Left renal cortex interstitium (tissue), 4 donors: ENCODE measurements at regions not wholly inside any gene's neighbourhood (a gene's known extent, or its start where the extent isn't known, plus 50 kb on each side); places are given as distances from the start of the nearest gene placed in this dataset.

Source experiments
- DNase-seq, 4 donors: peaks; one replicate each; pipeline ENCODE4 v3.0.0-alpha.2; 2013; ENCODE audit warnings: low read depth in 4 of 4, low spot score in 2 of 4, missing footprints in 1 of 4

- DNase-seq = no peak
Observed at GRCh38 chr3:31402117-31402516, 130.6 kb upstream of the STT3B start.

GRCh38 chr3:31403197-31403596 is 129.5 kb upstream of the STT3B start:
- DNase-seq = no peak

GRCh38 chr3:31404871-31405270 is 127.9 kb upstream of the STT3B start:
- DNase-seq = no peak

- DNase-seq = no peak
Observed at GRCh38 chr3:31405515-31405914, 127.2 kb upstream of the STT3B start.

- no peak for DNase-seq
Observed at GRCh38 chr3:31406896-31407295, 125.8 kb upstream of the STT3B start.

GRCh38 chr3:31407665-31408064 is 125.1 kb upstream of the STT3B start:
- DNase-seq = no peak

- DNase-seq = no peak
Observed at GRCh38 chr3:31408720-31409119, 124.0 kb upstream of the STT3B start.

- no peak for DNase-seq
Observed at GRCh38 chr3:31409389-31409788, 123.3 kb upstream of the STT3B start.

- DNase-seq = no peak
Observed at GRCh38 chr3:31409866-31410265, 122.9 kb upstream of the STT3B start.

GRCh38 chr3:31410411-31410810 is 122.3 kb upstream of the STT3B start:
- DNase-seq = no peak

- no peak for DNase-seq
Observed at GRCh38 chr3:31412832-31413231, 119.9 kb upstream of the STT3B start.

GRCh38 chr3:31413515-31413914 is 119.2 kb upstream of the STT3B start:
- no peak for DNase-seq

- no peak for DNase-seq
Observed at GRCh38 chr3:31416980-31417379, 115.7 kb upstream of the STT3B start.

- no peak for DNase-seq
Observed at GRCh38 chr3:31417486-31417885, 115.2 kb upstream of the STT3B start.

- no peak for DNase-seq
Observed at GRCh38 chr3:31420311-31420710, 112.4 kb upstream of the STT3B start.

GRCh38 chr3:31421314-31422048 is 111.2 kb upstream of the STT3B start:
- no peak for DNase-seq

- DNase-seq = no peak
Observed at GRCh38 chr3:31422237-31422636, 110.5 kb upstream of the STT3B start.

- peak in 3 of 4 donors; percentile 10 to 33 (median 13) for DNase-seq
Observed at GRCh38 chr3:31423482-31423881, 109.2 kb upstream of the STT3B start.

GRCh38 chr3:31425401-31425800 is 107.3 kb upstream of the STT3B start:
- DNase-seq = no peak

- no peak for DNase-seq
Observed at GRCh38 chr3:31427623-31428022, 105.1 kb upstream of the STT3B start.

GRCh38 chr3:31431321-31431720 is 101.4 kb upstream of the STT3B start:
- no peak for DNase-seq

- no peak for DNase-seq
Observed at GRCh38 chr3:31432897-31433678, 99.6 kb upstream of the STT3B start.
